GM23338 (cell line): ENCODE measurements at regions not wholly inside any gene's neighbourhood (a gene's known extent, or its start where the extent isn't known, plus 50 kb on each side); places are given as distances from the start of the nearest gene placed in this dataset.

ENCODE experiments used
- ATAC-seq: fragments of 200-7000 bp; cut with Tn5 transposase; 3 replicates; pipeline ENCODE4 v1.9.1; 2020
- DNase-seq: peaks from one replicate; pipeline ENCODE4 v3.0.0-alpha.2; 2015; ENCODE audit warnings: low spot score
- H2AFZ ChIP-seq: fragments of 200-600 bp; sonication (generic); 2 replicates; pipeline ENCODE4 v1.8.0; 2016; ENCODE audit warnings: antibody characterized with exemption, mild to moderate bottlenecking, moderate library complexity
- H3F3A ChIP-seq: fragments of 200-600 bp; sonication (generic); replicated peaks from 2 replicates; pipeline ENCODE4 v1.8.0; 2017; ENCODE audit warnings: antibody characterized with exemption, mixed run types, low read depth
- H3K27ac ChIP-seq: fragments of 200-600 bp; sonication (generic); 2 replicates; pipeline ENCODE4 v1.6.1; 2016; ENCODE audit warnings: low read depth
- H3K27me3 ChIP-seq: fragments of 200-600 bp; sonication (generic); 2 replicates; pipeline ENCODE4 v1.8.0; 2016; ENCODE audit warnings: mild to moderate bottlenecking, mixed run types, moderate library complexity; ENCODE audit not compliant: insufficient read depth
- H3K36me3 ChIP-seq: fragments of 200-600 bp; sonication (generic); 2 replicates; pipeline ENCODE4 v1.8.0; 2016; ENCODE audit warnings: mild to moderate bottlenecking; ENCODE audit not compliant: insufficient read depth
- H3K4me1 ChIP-seq: fragments of 200-600 bp; sonication (generic); 2 replicates; pipeline ENCODE4 v1.8.0; 2016; ENCODE audit warnings: mild to moderate bottlenecking, moderate library complexity; ENCODE audit not compliant: insufficient read depth
- H3K4me2 ChIP-seq: fragments of 200-600 bp; sonication (generic); 2 replicates; pipeline ENCODE4 v1.7.1; 2017; ENCODE audit warnings: mixed run types
- H3K4me3 ChIP-seq: fragments of 200-600 bp; sonication (generic); 2 replicates; pipeline ENCODE4 v1.6.1; 2016; ENCODE audit warnings: mixed run types
- H3K79me2 ChIP-seq: fragments of 200-600 bp; sonication (generic); replicated peaks from 2 replicates; pipeline ENCODE4 v1.8.0; 2017; ENCODE audit warnings: mild to moderate bottlenecking; ENCODE audit not compliant: insufficient read depth
- H3K9me2 ChIP-seq: fragments of 200-600 bp; sonication (generic); 2 replicates; pipeline ENCODE4 v1.8.0; 2017; ENCODE audit not compliant: insufficient read depth
- H4K20me1 ChIP-seq: fragments of 200-600 bp; sonication (generic); replicated peaks from 2 replicates; pipeline ENCODE4 v1.8.0; 2017; ENCODE audit warnings: mild to moderate bottlenecking; ENCODE audit not compliant: insufficient read depth
- H3K27ac Mint-ChIP-seq: 2 replicates; pipeline ENCODE4 v1.8.0; 2020; ENCODE audit warnings: inconsistent platforms, mild to moderate bottlenecking, moderate library complexity, mixed read lengths
- H3K27me3 Mint-ChIP-seq: 3 replicates; pipeline ENCODE4 v1.8.0; 2022; ENCODE audit warnings: low read depth, mild to moderate bottlenecking, moderate library complexity, mixed read lengths, inconsistent platforms; ENCODE audit not compliant: insufficient read depth, poor library complexity
- H3K36me3 Mint-ChIP-seq: 3 replicates; pipeline ENCODE4 v1.8.0; 2021; ENCODE audit warnings: low read depth, mild to moderate bottlenecking, inconsistent platforms, moderate library complexity, mixed read lengths
- H3K4me1 Mint-ChIP-seq: 3 replicates; pipeline ENCODE4 v1.8.0; 2020; ENCODE audit warnings: mild to moderate bottlenecking, inconsistent platforms, mixed read lengths
- H3K4me3 Mint-ChIP-seq: 3 replicates; pipeline ENCODE4 v1.8.0; 2021; ENCODE audit warnings: moderate library complexity, mild to moderate bottlenecking, inconsistent platforms, mixed read lengths
- H3K9me3 Mint-ChIP-seq: 3 replicates; pipeline ENCODE4 v1.8.0; 2020; ENCODE audit warnings: moderate library complexity, mild to moderate bottlenecking, inconsistent platforms, mixed read lengths
- CREB1 ChIP-seq: fragments of 250-450 bp; sonication (Bioruptor Pico); IDR thresholded peaks from 2 replicates; pipeline ENCODE4 v1.5.0; 2020; ENCODE audit warnings: low read depth, mild to moderate bottlenecking, moderate library complexity
- ETS1 ChIP-seq: IDR thresholded peaks from 2 replicates; pipeline ENCODE4 v1.6.1; 2016; ENCODE audit warnings: antibody characterized with exemption
- EZH2phosphoT487 ChIP-seq: fragments of 200-600 bp; sonication (generic); IDR thresholded peaks from one replicate; pipeline ENCODE4 v1.8.1; 2018; ENCODE audit warnings: antibody characterized with exemption; ENCODE audit not compliant: unreplicated experiment
- JUNB ChIP-seq: IDR thresholded peaks from one replicate; pipeline ENCODE4 v1.6.1; 2016; ENCODE audit warnings: antibody characterized with exemption; ENCODE audit not compliant: unreplicated experiment
- POLR2AphosphoS5 ChIP-seq: IDR thresholded peaks from 2 replicates; pipeline ENCODE4 v1.6.1; 2016; ENCODE audit warnings: antibody characterized with exemption, low read depth
- STAT1 ChIP-seq: IDR thresholded peaks from one replicate; pipeline ENCODE4 v1.6.1; 2016; ENCODE audit warnings: antibody characterized with exemption; ENCODE audit not compliant: unreplicated experiment
- ZNF331 ChIP-seq: fragments of 250-450 bp; sonication (Bioruptor Pico); IDR thresholded peaks from 2 replicates; pipeline ENCODE4 v1.5.0; 2020; ENCODE audit warnings: low read depth, mild to moderate bottlenecking, moderate library complexity
- ZNF462 ChIP-seq: fragments of 250-450 bp; sonication (Bioruptor Pico); IDR thresholded peaks from 2 replicates; pipeline ENCODE4 v1.5.0; 2020; ENCODE audit warnings: mild to moderate bottlenecking, moderate library complexity

- no peak for TF ChIP-seq ZNF462 (CRISPR knock-in tag)
- no peak for TF ChIP-seq ETS1
- TF ChIP-seq JUNB: no peak
- TF ChIP-seq POLR2AphosphoS5: no peak
These were observed 271.2 kb upstream of the SETBP1 start (continued) for GRCh38 chr18:44409515-44409914.

- no peaks in the 10 kb centered on the region for H3K36me3 ChIP-seq
- no peaks in the 10 kb centered on the region for H4K20me1 ChIP-seq
- Mint-ChIP-seq H3K36me3 (no peaks in the 10 kb centered on the region), H3K9me3 (no peaks in the 10 kb centered on the region; the same call in 1 of the 3 replicates), H3K4me3 (no peak overlapping the region), H3K27ac (no peak overlapping the region), H3K27me3 (peaks cover 1% of the 10 kb centered on the region), H3K4me1 (no peaks in the 10 kb centered on the region)
- no peak overlapping the region for H2AFZ ChIP-seq
- ATAC-seq (no peak), DNase-seq (no peak)
- no peak overlapping the region for H3K4me3 ChIP-seq
- no peaks in the 10 kb centered on the region for H3K4me1 ChIP-seq
- no peak overlapping the region for H3K27ac ChIP-seq
- H3K27me3 ChIP-seq: no peaks in the 10 kb centered on the region
- H3K9me2 ChIP-seq: no peaks in the 10 kb centered on the region
- H3K4me2 ChIP-seq: no peak overlapping the region
- no peaks in the 10 kb centered on the region for H3K79me2 ChIP-seq
- no peaks in the 10 kb centered on the region for H3F3A ChIP-seq
- TF ChIP-seq STAT1: no peak
- no peak for TF ChIP-seq ZNF331 (CRISPR knock-in tag)
- no peak for TF ChIP-seq ZNF462 (CRISPR knock-in tag)
- TF ChIP-seq EZH2phosphoT487: no peak
- no peak for TF ChIP-seq CREB1 (CRISPR knock-in tag)
These were observed 269.9 kb upstream of the SETBP1 start for GRCh38 chr18:44410740-44411139.
